GM19397 (cell line): ENCODE measurements at regions not wholly inside any gene's neighbourhood (a gene's known extent, or its start where the extent isn't known, plus 50 kb on each side); places are given as distances from the start of the nearest gene placed in this dataset.
"Not testable (repeated sequence)": the region's sequence is repeated elsewhere in the genome, so short reads cannot be mapped to it uniquely, and the experiment has no call there.

Source experiments
- ATAC-seq: cut with Tn5 transposase; IDR thresholded peaks from one replicate; pipeline ENCODE4 v1.9.1; 2021; ENCODE audit warnings: mild to moderate bottlenecking, moderate library complexity; ENCODE audit not compliant: unreplicated experiment

DNA sequence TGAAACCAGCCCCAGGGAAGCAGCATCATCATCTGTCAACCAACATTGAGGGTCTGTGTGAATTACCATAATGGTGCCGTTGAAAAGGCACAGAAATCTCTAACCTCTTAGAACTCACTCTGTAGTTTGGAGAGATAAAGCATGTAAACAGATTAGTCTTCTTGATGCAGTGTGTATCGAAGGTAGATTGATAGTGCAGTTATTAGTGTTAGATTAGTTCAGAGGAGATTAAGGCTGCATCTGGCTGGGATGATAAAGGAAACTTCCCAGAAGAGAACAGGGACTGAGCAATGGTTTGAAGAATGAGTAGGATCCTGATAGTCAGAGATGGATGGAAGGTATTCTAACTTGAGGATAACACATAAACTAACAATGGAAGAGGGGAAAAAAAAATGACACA is 651.5 kb downstream of the TLE1 start:
- ATAC-seq: no peak

DNA sequence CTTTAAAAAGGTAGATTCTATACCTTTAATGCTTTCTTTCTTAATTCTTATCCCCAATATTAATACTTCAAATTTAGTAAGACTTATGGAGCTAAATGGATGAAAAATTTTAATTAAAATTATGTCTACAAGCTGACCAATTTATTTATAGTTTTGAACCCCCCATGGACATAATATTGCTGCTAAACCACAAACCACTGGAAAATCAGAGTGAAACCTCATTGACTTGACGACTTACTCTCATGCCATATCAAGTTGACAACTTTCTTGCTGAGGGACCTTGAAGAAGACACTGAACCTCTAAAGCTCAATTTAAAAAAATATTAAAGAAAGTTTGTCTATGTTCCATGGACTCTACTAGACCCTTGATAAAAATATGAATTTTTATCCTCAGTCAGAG is 653.7 kb downstream of the TLE1 start:
- ATAC-seq: no peak

DNA sequence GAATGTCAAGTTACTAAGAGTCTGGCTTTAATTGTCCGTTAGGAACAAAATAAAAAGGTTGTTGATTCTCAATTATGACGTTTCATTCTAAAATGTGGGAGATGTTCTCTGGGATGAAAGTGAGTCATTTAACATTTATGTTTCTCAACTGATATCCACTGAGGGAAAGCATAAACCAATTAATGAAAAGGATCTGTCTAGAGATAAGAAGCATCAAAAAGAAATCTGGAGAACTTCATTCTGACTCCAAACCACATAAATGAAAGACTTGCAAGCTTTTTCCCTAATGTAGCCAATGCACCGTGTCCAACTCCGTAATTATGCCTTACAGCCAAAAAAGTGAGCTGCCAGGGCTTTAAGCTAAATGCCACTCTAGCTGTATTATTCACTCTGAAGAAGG is 654.2 kb downstream of the TLE1 start:
- no peak for ATAC-seq

GRCh38 chr9:81032831-81033230 is 656.5 kb downstream of the TLE1 start:
- ATAC-seq: no peak

GRCh38 chr9:81032030-81032572 is 657.2 kb downstream of the TLE1 start:
- no peak for ATAC-seq

DNA sequence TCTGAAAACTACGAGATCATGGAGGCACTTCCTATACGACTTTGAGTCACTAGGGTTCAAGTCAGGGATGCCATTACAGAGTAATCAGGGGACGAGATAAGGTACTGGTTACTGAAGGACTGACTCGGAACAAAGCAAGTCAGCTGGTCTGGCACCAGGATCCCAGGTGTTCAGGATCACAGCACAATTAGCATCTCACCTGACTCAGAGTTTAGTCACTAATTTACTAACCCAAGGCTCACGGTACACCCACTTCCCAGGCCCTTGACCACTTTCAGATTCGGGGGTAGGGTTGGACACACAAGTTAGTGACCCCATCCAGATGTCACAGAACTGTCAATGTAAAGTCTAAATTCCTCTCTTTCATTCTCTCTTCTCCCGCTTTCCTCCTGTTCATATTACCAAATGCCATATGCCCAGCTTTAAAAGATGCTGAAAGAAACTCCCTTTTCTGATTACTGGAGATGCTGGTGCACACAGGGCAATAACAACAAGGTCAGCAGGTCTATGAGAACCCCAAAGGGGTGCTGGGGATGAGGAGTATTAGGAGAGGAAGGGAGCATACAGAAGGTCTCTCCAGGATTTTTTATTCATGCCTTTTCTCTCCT is 657.8 kb downstream of the TLE1 start:
- ATAC-seq: no peak

- ATAC-seq: no peak
Measured at GRCh38 chr9:81030027-81030426, 659.3 kb downstream of the TLE1 start.

GRCh38 chr9:81028504-81028903 is 660.8 kb downstream of the TLE1 start:
- ATAC-seq: no peak

DNA sequence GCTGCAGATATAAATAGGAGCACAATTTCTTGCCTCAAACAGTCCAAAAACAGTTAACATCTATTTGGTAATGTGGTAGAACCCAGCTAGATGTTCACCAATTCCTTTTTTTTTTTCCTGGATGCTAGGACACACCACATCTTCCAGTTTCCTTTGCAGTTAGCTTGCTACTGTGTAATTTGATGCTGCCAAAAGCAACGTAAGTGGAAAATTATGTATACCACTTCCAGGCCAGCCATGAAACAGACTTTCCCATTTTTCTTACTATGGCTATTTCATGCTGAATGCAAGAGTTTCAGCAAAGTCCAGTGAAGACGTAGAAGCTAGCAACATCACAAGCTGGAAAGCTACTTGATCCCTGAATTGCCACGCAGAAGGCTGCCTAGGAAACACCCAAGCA is 667.2 kb downstream of the TLE1 start:
- no peak for ATAC-seq

GRCh38 chr9:81014945-81015344 is 674.4 kb downstream of the TLE1 start:
- not testable (repeated sequence) for ATAC-seq

DNA sequence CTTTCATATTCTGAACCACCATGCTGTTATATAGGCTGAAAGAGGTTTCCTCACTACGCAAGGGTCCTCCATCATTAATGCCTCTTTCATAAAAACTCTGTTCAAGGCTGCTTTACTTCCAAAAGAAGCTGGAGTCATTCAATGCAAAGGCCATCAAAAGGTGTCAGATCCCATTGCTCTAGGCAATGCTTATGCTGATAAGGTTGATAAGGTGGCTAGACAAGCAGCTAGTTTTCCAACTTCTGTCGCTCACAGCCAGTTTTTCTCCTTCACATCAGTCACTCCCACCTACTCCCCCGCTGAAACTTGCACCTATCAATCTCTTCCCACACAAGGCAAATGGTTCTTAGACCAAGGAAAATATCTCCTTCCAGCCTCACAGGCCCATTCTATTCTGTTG is 676.2 kb downstream of the TLE1 start:
- ATAC-seq: not testable (repeated sequence)

- no peak for ATAC-seq
Measured at GRCh38 chr9:81002906-81003305, 686.4 kb downstream of the TLE1 start.

GRCh38 chr9:81002242-81002641 is 687.1 kb downstream of the TLE1 start:
- ATAC-seq: no peak

GRCh38 chr9:80995759-80996158 is 693.6 kb downstream of the TLE1 start:
- ATAC-seq: no peak

- no peak for ATAC-seq
Measured at GRCh38 chr9:80994892-80995291, 694.5 kb downstream of the TLE1 start.

GRCh38 chr9:80985595-80985994 is 703.8 kb downstream of the TLE1 start:
- ATAC-seq: not testable (repeated sequence)

DNA sequence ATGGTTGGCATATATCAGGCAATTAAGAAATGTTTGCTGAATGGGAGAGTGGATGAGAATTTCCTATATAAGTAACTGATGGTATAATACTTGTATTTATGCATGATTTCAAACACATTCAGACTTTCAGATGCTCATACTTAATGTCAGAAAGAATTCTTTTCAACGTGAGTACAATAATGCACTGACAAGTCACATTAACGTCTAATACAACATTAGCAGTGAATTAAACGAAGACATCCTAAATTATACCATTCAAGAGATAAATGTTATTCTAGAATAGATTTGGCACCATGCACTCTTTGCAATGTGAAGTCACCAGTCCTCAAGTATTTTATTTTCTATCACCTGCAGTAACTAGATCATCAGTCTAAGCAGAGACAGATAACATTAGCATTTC is 712.9 kb downstream of the TLE1 start:
- no peak for ATAC-seq

- ATAC-seq: not testable (repeated sequence)
Measured at GRCh38 chr9:80970377-80970776, 719.0 kb downstream of the TLE1 start.

DNA sequence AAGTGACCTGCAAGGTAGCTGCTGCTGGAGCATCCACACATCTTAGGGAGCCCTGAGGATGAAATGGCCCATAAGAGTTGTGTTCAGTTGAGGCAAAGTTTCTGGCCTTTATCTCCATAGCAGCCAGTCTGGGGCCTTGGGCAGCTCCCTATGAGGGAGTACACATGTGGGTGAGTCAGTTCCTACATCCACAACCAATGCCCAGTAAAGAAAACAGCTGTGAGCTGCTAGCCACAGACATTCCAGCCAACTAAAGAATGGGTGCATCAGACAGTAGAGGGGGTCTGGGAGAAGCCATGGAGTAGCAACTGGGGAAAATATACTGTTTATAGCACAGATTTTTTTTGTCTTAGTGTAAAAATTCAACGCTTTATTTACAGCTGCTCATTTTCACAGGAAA is 720.7 kb downstream of the TLE1 start:
- no peak for ATAC-seq

DNA sequence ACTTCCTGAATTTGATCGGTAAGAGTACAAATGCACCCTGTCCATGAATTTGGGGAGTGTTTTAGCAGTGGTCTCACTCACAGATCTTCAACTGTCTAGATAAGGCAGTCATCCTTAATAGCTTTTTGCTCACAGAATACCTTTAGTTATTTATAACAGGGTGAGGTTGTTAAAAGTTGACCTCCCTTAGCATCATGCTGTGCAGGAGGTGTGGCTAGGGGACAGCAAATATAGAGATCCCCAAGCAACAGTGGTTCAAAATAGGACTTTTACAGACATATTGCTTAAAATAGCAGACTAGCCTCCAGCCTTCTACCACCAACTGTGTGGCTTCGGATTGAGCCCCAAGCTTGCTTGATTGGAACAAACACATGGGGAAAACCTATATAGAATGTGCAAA is 724.4 kb downstream of the TLE1 start:
- ATAC-seq: no peak

- ATAC-seq: no peak
Measured at GRCh38 chr9:80964374-80964773, 725.0 kb downstream of the TLE1 start.

- ATAC-seq: no peak
Measured at GRCh38 chr9:80957801-80958200, 731.5 kb downstream of the TLE1 start.

- no peak for ATAC-seq
Measured at GRCh38 chr9:80954521-80954920, 734.8 kb downstream of the TLE1 start.
